Skin epidermis (tissue), 12 donors: ENCODE measurements at regions not wholly inside any gene's neighbourhood (a gene's known extent, or its start where the extent isn't known, plus 50 kb on each side); places are given as distances from the start of the nearest gene placed in this dataset.
"Not testable (repeated sequence)": the region's sequence is repeated elsewhere in the genome, so short reads cannot be mapped to it uniquely, and the experiment has no call there.

Experiments used
- H3K27ac ChIP-seq, 21 experiments: fragments of 200-600 bp; sonication (generic) in 11 of 21; one replicate each; pipeline ENCODE4 v1.5.0; 2020; ENCODE audit warnings: mild to moderate bottlenecking in 3 of 21, inconsistent platforms in 2 of 21, moderate library complexity in 2 of 21
- H3K4me3 ChIP-seq, 7 experiments: fragments of 200-600 bp; sonication (generic) in 2 of 7; one replicate each; pipeline ENCODE4 v1.5.0; 2020; ENCODE audit warnings: inconsistent platforms in 2 of 7, mild to moderate bottlenecking in 2 of 7, moderate library complexity in 1 of 7

- no peak overlapping the region for H3K4me3 ChIP-seq
- H3K27ac ChIP-seq: no peak overlapping the region
Measured at GRCh38 chr1:191414981-191415640, 743.2 kb upstream of the RGS18 start.

GRCh38 chr1:191419842-191420241 lies 738.4 kb upstream of the RGS18 start:
- Histone ChIP-seq H3K4me3 (no peak overlapping the region), H3K27ac (no peak overlapping the region)

GRCh38 chr1:191427593-191427992 lies 730.7 kb upstream of the RGS18 start:
- Histone ChIP-seq H3K27ac (no peak overlapping the region), H3K4me3 (no peak overlapping the region)

- no peak overlapping the region for H3K4me3 ChIP-seq
- no peak overlapping the region for H3K27ac ChIP-seq
Measured at GRCh38 chr1:191432817-191433216, 725.4 kb upstream of the RGS18 start.

GRCh38 chr1:191438979-191439378 lies 719.3 kb upstream of the RGS18 start:
- no peak overlapping the region for H3K27ac ChIP-seq

GRCh38 chr1:191448279-191448678 lies 710.0 kb upstream of the RGS18 start:
- H3K4me3 ChIP-seq, H3K27ac ChIP-seq: not testable (repeated sequence)

More at GRCh38 chr1:191438979-191439378, 719.3 kb upstream of the RGS18 start:
- no peak overlapping the region for H3K4me3 ChIP-seq

GRCh38 chr1:191452586-191452985 lies 705.7 kb upstream of the RGS18 start:
- no peak overlapping the region for H3K27ac ChIP-seq
- no peak overlapping the region for H3K4me3 ChIP-seq

- no peak overlapping the region for H3K4me3 ChIP-seq
Measured at GRCh38 chr1:191453487-191453886, 704.8 kb upstream of the RGS18 start.

GRCh38 chr1:191457889-191458288 lies 700.4 kb upstream of the RGS18 start:
- Histone ChIP-seq H3K27ac (no peak overlapping the region), H3K4me3 (no peak overlapping the region)

More at GRCh38 chr1:191453487-191453886, 704.8 kb upstream of the RGS18 start:
- no peak overlapping the region for H3K27ac ChIP-seq

- Histone ChIP-seq H3K27ac (no peak overlapping the region), H3K4me3 (no peak overlapping the region)
Measured at GRCh38 chr1:191460234-191460633, 698.0 kb upstream of the RGS18 start.

GRCh38 chr1:191483988-191484387 lies 674.3 kb upstream of the RGS18 start:
- Histone ChIP-seq H3K4me3 (no peak overlapping the region), H3K27ac (no peak overlapping the region)

GRCh38 chr1:191490303-191490702 lies 668.0 kb upstream of the RGS18 start:
- Histone ChIP-seq H3K4me3 (no peak overlapping the region), H3K27ac (no peak overlapping the region)

- no peak overlapping the region for H3K27ac ChIP-seq
- no peak overlapping the region for H3K4me3 ChIP-seq
Measured at GRCh38 chr1:191495040-191495439, 663.2 kb upstream of the RGS18 start.

- Histone ChIP-seq H3K27ac (no peak overlapping the region), H3K4me3 (no peak overlapping the region)
Measured at GRCh38 chr1:191498318-191498717, 659.9 kb upstream of the RGS18 start.

GRCh38 chr1:191498825-191499224 lies 659.4 kb upstream of the RGS18 start:
- no peak overlapping the region for H3K4me3 ChIP-seq
- no peak overlapping the region for H3K27ac ChIP-seq

GRCh38 chr1:191504999-191505398 lies 653.3 kb upstream of the RGS18 start:
- H3K4me3 ChIP-seq: no peak overlapping the region
- no peak overlapping the region for H3K27ac ChIP-seq

- Histone ChIP-seq H3K27ac (no peak overlapping the region), H3K4me3 (no peak overlapping the region)
Measured at GRCh38 chr1:191508239-191508638, 650.0 kb upstream of the RGS18 start.

- H3K4me3 ChIP-seq, H3K27ac ChIP-seq: not testable (repeated sequence)
Measured at GRCh38 chr1:191511480-191511879, 646.8 kb upstream of the RGS18 start.

- Histone ChIP-seq H3K27ac (no peak overlapping the region), H3K4me3 (no peak overlapping the region)
Measured at GRCh38 chr1:191517826-191518225, 640.4 kb upstream of the RGS18 start.

- H3K27ac ChIP-seq: no peak overlapping the region
- H3K4me3 ChIP-seq: no peak overlapping the region
Measured at GRCh38 chr1:191519519-191519918, 638.7 kb upstream of the RGS18 start.

GRCh38 chr1:191520345-191520744 lies 637.9 kb upstream of the RGS18 start:
- Histone ChIP-seq H3K4me3 (no peak overlapping the region), H3K27ac (no peak overlapping the region)

- not testable (repeated sequence) for H3K27ac ChIP-seq, H3K4me3 ChIP-seq
Measured at GRCh38 chr1:191525944-191526343, 632.3 kb upstream of the RGS18 start.
